ENCODE measurements at regions not wholly inside any gene's neighbourhood (a gene's known extent, or its start where the extent isn't known, plus 50 kb on each side); places are given as distances from the start of the nearest gene placed in this dataset.

DNA sequence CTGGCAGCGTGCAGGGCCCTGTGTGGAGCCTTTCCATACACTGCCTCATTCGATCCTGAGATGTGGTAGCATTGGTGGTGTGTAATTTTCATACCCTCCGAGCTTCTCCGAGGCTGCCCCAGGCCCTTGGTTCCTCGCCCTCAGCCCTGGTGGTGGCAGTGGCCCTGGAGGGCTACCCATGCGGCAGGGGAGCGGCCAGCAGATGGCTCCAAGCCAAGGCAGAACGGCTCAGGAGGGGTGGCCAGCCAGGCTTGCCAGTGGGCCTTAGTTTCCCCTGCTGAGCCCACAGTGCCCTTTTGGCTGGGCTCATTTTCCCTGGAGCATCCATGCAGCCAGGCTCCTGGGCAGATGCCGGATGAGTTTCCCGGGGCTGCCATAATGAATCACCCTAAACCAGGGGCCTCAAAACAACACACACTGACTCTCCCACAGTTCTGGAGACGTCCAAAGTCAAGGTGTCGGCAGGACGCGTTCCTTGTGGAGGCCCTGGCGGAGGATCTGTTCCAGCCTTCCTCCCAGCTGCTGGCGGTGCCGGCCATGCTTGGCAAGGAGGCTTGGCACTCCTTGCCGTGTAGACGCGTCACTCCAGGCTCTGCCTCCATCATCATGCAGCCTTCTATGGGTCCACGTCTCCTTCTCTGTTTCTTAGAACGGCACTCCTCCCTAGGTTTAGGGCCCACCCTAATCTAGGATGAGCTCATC, 158.8 kb upstream of the GSE1 start:
- TF ChIP-seq, protein P1, sequence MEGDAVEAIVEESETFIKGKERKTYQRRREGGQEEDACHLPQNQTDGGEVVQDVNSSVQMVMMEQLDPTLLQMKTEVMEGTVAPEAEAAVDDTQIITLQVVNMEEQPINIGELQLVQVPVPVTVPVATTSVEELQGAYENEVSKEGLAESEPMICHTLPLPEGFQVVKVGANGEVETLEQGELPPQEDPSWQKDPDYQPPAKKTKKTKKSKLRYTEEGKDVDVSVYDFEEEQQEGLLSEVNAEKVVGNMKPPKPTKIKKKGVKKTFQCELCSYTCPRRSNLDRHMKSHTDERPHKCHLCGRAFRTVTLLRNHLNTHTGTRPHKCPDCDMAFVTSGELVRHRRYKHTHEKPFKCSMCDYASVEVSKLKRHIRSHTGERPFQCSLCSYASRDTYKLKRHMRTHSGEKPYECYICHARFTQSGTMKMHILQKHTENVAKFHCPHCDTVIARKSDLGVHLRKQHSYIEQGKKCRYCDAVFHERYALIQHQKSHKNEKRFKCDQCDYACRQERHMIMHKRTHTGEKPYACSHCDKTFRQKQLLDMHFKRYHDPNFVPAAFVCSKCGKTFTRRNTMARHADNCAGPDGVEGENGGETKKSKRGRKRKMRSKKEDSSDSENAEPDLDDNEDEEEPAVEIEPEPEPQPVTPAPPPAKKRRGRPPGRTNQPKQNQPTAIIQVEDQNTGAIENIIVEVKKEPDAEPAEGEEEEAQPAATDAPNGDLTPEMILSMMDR (conservative IDR thresholded peaks at IDR 0.05), result no peak
- TF ChIP-seq ZFX (IDR thresholded peaks at IDR 0.05), result no peak

Measured in C4-2B (cell line).